ENCODE measurements at regions not wholly inside any gene's neighbourhood (a gene's known extent, or its start where the extent isn't known, plus 50 kb on each side); places are given as distances from the start of the nearest gene placed in this dataset.

DNA sequence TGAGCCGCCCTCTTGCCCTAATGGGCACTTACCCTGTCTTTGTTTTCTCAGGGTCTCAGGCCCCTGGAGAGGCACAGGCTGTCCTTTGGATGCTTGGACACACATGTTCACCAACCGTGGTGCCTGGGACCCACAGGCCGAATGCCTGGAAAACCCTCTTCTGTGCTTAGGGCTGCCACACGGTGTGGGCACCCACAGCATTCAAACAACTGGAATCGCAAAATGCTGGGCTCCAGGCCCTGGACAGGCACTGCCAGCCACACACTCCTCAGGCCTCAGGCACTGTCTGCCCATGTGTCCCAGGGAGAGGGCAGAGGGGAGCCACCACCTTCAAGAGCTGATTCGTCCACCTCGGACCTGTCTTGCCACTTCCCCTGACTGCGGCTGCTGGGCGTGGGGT, 123.1 kb upstream of the ACKR3 start:
- TF ChIP-seq CTCF (IDR thresholded peaks at IDR 0.05) = no peak
- TF ChIP-seq POLR2A (IDR thresholded peaks at IDR 0.05) = no peak
- TF ChIP-seq POLR2AphosphoS5 (IDR thresholded peaks at IDR 0.05) = no peak
